HepG2 (cell line): ENCODE measurements at regions not wholly inside any gene's neighbourhood (a gene's known extent, or its start where the extent isn't known, plus 50 kb on each side); places are given as distances from the start of the nearest gene placed in this dataset.
A peak's percentile ranks its signal among the peaks of the same experiment; 100 is the strongest.

ENCODE experiments used
- ATAC-seq: fragments of 200-7000 bp; cut with Tn5 transposase; 3 replicates; pipeline ENCODE4 v1.9.1; 2020; ENCODE audit warnings: mild to moderate bottlenecking, moderate library complexity
- BruUV-seq: library from RNA; stranded (reverse); fragments of 400-500 nt; replicated peaks from 2 replicates; lab custom pipeline; 2021; lab: Mats Ljungman, UMichigan
- CTCF ChIA-PET: fragments of 300-600 bp; formaldehyde crosslinking; extraction: SDS; loops from one replicate; lab custom pipeline; 2021; ENCODE audit warnings: low total read pairs, inconsistent platforms, low intra/inter-chr PET ratio; lab: Yijun Ruan, JAX
- POLR2A ChIA-PET: fragments of 350-600 bp; sonication (Branson Sonifier 250); formaldehyde crosslinking; loops from one replicate; lab custom pipeline; 2020; ENCODE audit warnings: antibody characterized with exemption, inconsistent platforms; lab: Yijun Ruan, JAX
- DNase-seq: peaks from one replicate; pipeline ENCODE4 v3.0.0-alpha.2; 2015; ENCODE audit warnings: low spot score
- FAIRE-seq: peaks from 3 replicates; lab custom pipeline; 2011; peaks lifted over from hg19 to GRCh38; lab: Jason Lieb, UNC
- H2AFZ ChIP-seq: one replicate; pipeline ENCODE4 v1.6.1; 2011; ENCODE audit warnings: low read length, inconsistent platforms
- H3K27ac ChIP-seq: fragments of 300-600 bp; 3 replicates; pipeline ENCODE4 v1.8.0; 2011; ENCODE audit warnings: mixed run types, mild to moderate bottlenecking, mixed read lengths, low read length, inconsistent platforms; ENCODE audit not compliant: insufficient read depth; ENCODE audit errors: extremely low read length
- H3K27me3 ChIP-seq, 2 experiments: fragments of 200-600 bp in 1 of 2; 2 replicates in 1 of 2; 3 replicates in 1 of 2; pipeline versions ENCODE4 v1.6.0 to v1.8.0; 2011; ENCODE audit warnings: low read length in 2 of 2, mild to moderate bottlenecking in 2 of 2, moderate library complexity in 2 of 2, inconsistent platforms in 1 of 2; ENCODE audit not compliant: insufficient read depth in 2 of 2, control insufficient read depth in 1 of 2
- H3K36me3 ChIP-seq, 2 experiments: fragments of 200-600 bp in 1 of 2; replicated peaks in 1 of 2; 2 replicates in 1 of 2; 3 replicates in 1 of 2; pipeline versions ENCODE4 v1.5.1 to v1.8.0; 2011; ENCODE audit warnings: low read length in 2 of 2, inconsistent platforms in 1 of 2; ENCODE audit not compliant: insufficient read depth in 2 of 2, control insufficient read depth in 1 of 2
- H3K4me1 ChIP-seq: 2 replicates; pipeline ENCODE4 v1.5.1; 2012; ENCODE audit warnings: low read length, inconsistent platforms; ENCODE audit not compliant: insufficient read depth
- H3K4me2 ChIP-seq: 2 replicates; pipeline ENCODE4 v1.6.0; 2011; ENCODE audit warnings: low read depth, low read length, inconsistent platforms
- H3K4me3 ChIP-seq, 3 experiments: fragments of 200-600 bp in 1 of 3; sonication (generic), shearing (Covaris generic) in 1 of 3; replicated peaks in 1 of 3; 2 replicates each; pipeline ENCODE4 v1.5.1; 2011 to 2016; ENCODE audit warnings: low read length in 3 of 3, inconsistent platforms in 2 of 3, low read depth in 2 of 3, mild to moderate bottlenecking in 2 of 3, control low read depth in 1 of 3, mixed read lengths in 1 of 3; ENCODE audit not compliant: insufficient read depth in 1 of 3
- H3K79me2 ChIP-seq: one replicate; pipeline ENCODE4 v1.6.1; 2011; ENCODE audit warnings: low read length, inconsistent platforms; ENCODE audit not compliant: insufficient read depth
- H3K9ac ChIP-seq: 2 replicates; pipeline ENCODE4 v1.6.0; 2011; ENCODE audit warnings: mild to moderate bottlenecking, low read depth, low read length, inconsistent platforms; ENCODE audit not compliant: insufficient read depth
- H3K9me3 ChIP-seq: 2 replicates; pipeline ENCODE4 v1.5.1; 2012; ENCODE audit warnings: mild to moderate bottlenecking, low read length
- H4K20me1 ChIP-seq: 2 replicates; pipeline ENCODE4 v1.6.0; 2011; ENCODE audit warnings: inconsistent platforms, mild to moderate bottlenecking, low read length, moderate library complexity; ENCODE audit not compliant: insufficient read depth
- HMGA1 ChIP-seq: sonication (generic); formaldehyde crosslinking; conservative IDR thresholded peaks from 2 replicates; pipeline ENCODE4 v1.4.0; 2020; ENCODE audit warnings: missing genetic modification reagents
- MAFF ChIP-seq: IDR thresholded peaks from 2 replicates; pipeline ENCODE4 v1.6.1; 2011; ENCODE audit warnings: low read depth, low read length, improper control_type of control experiment
- MAFK ChIP-seq, 2 experiments: IDR thresholded peaks in 1 of 2; conservative IDR thresholded peaks in 1 of 2; 2 replicates each; pipeline ENCODE4 v1.6.1; 2011; ENCODE audit warnings: improper control_type of control experiment in 2 of 2, low read length in 2 of 2
- REXO4 ChIP-seq: sonication (generic); formaldehyde crosslinking; IDR thresholded peaks from 2 replicates; pipeline ENCODE4 v1.8.0; 2022; ENCODE audit warnings: missing genetic modification reagents, mild to moderate bottlenecking, borderline replicate concordance
- TOPORS ChIP-seq: sonication (generic); formaldehyde crosslinking; IDR thresholded peaks from 2 replicates; pipeline ENCODE4 v1.8.0; 2023; ENCODE audit warnings: mild to moderate bottlenecking, missing genetic modification reagents
- ZBTB42 ChIP-seq: sonication (generic); formaldehyde crosslinking; IDR thresholded peaks from 2 replicates; pipeline ENCODE4 v1.5.0; 2020; ENCODE audit warnings: mild to moderate bottlenecking, missing genetic modification reagents
- ZNF17 ChIP-seq: sonication (generic); formaldehyde crosslinking; IDR thresholded peaks from 2 replicates; pipeline ENCODE4 v1.5.0; 2020; ENCODE audit warnings: mild to moderate bottlenecking, missing genetic modification reagents
- ZNF256 ChIP-seq: sonication (generic); formaldehyde crosslinking; conservative IDR thresholded peaks from 2 replicates; pipeline ENCODE4 v1.4.0; 2020; ENCODE audit warnings: missing genetic modification reagents
- ZNF260 ChIP-seq: sonication (generic); formaldehyde crosslinking; IDR thresholded peaks from 2 replicates; pipeline ENCODE4 v1.4.0; 2020; ENCODE audit warnings: missing genetic modification reagents, low read depth, mild to moderate bottlenecking, borderline replicate concordance
- WGBS: methylation state at CpG from one replicate; pipeline ENCODE4 v1.1.6; 2017; ENCODE audit warnings: low lambda C conversion rate; 5-methylcytosine and 5-hydroxymethylcytosine counted together
- in situ Hi-C: cut with HindIII; loops from 2 replicates; pipeline ENCODE4 v1.10.0; 2017; ENCODE audit warnings: low pct_unique_long_range_greater_than_20kb; ENCODE audit not compliant: extremely low pct_ligation_motif_present
- intact Hi-C: fragments of 100-400 bp; cut with micrococcal nuclease; formaldehyde crosslinking; loops from one replicate; pipeline ENCODE4 v1.10.0; 2022; ENCODE audit not compliant: unreplicated experiment
- TF ChIP-seq, protein P1 (sequence below): sonication (generic); formaldehyde crosslinking; IDR thresholded peaks from 2 replicates; pipeline ENCODE4 v1.4.0; 2020; ENCODE audit warnings: mild to moderate bottlenecking, missing genetic modification reagents
- TF ChIP-seq, protein P2 (sequence below): sonication (generic); formaldehyde crosslinking; IDR thresholded peaks from 2 replicates; pipeline ENCODE4 v1.5.0; 2020; ENCODE audit warnings: mild to moderate bottlenecking, missing genetic modification reagents
- TF ChIP-seq, protein P3 (sequence below): sonication (generic); formaldehyde crosslinking; conservative IDR thresholded peaks from 2 replicates; pipeline ENCODE4 v1.8.1; 2023; ENCODE audit warnings: missing genetic modification reagents
- TF ChIP-seq, protein P4 (sequence below): IDR thresholded peaks from 2 replicates; pipeline ENCODE4 v1.6.1; 2016

DNA sequence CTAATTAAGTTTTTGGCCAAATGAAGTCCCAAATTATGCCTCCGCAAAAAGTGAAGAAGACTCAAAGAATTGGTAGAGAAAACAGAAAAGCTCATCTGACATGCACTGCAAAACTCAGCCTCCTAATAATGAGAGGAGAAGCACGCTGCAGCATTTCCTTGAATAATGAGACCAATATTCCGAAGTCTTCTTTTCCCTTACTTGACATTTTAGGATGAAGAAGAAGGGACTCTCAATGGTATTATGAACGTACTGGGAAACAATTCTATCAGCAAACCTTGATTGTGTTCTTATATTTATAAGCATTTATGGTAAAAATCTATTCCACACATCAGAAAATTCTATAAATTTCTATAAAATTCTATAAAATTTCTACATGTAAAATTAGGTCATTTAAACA, 733.9 kb upstream of the ACVR2A start:
- no peaks in the 10 kb centered on the region for H3K79me2 ChIP-seq
- no peak overlapping the region for H3K9ac ChIP-seq
- no TSS peak for BruUV-seq
- 12% methylated on average over 4 of the region's 4 CpGs for WGBS
- DNase-seq = no peak
- H3K36me3 ChIP-seq = no peaks in the 10 kb centered on the region
- H3K27me3 ChIP-seq = no peaks in the 10 kb centered on the region
- CTCF ChIA-PET = no interaction called here
- intact Hi-C loops (no loop called here), in situ Hi-C loops (no loop called here)
- no peak overlapping the region for H3K27ac ChIP-seq
- 0 out of 2 replicates have a peak, but pooled peaks cover 14% of the 10 kb centered on the region for H3K9me3 ChIP-seq
- no peak for ATAC-seq
- H3K4me3 ChIP-seq = no peak overlapping the region
- POLR2A ChIA-PET = no interaction called here
- no peak overlapping the region for H2AFZ ChIP-seq
- H3K4me1 ChIP-seq = no peaks in the 10 kb centered on the region
- no peak overlapping the region for H3K4me2 ChIP-seq
- H4K20me1 ChIP-seq = no peaks in the 10 kb centered on the region
- no peak for FAIRE-seq
- TF ChIP-seq, protein P1, sequence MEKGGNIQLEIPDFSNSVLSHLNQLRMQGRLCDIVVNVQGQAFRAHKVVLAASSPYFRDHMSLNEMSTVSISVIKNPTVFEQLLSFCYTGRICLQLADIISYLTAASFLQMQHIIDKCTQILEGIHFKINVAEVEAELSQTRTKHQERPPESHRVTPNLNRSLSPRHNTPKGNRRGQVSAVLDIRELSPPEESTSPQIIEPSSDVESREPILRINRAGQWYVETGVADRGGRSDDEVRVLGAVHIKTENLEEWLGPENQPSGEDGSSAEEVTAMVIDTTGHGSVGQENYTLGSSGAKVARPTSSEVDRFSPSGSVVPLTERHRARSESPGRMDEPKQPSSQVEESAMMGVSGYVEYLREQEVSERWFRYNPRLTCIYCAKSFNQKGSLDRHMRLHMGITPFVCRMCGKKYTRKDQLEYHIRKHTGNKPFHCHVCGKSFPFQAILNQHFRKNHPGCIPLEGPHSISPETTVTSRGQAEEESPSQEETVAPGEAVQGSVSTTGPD (CRISPR knock-in tag) = no peak
- TF ChIP-seq HMGA1 (CRISPR knock-in tag) (no peak), ZNF260 (CRISPR knock-in tag) (no peak), ZBTB42 (CRISPR knock-in tag) (no peak), MAFK (conservative IDR thresholded peaks at IDR 0.05 in 1 of 2, IDR thresholded peaks at IDR 0.05 in 1 of 2; ENCODE audit: low read length in 2 of 2) (peak; percentile 58 to 63), REXO4 (CRISPR knock-in tag) (no peak), ZNF17 (CRISPR knock-in tag) (no peak), TOPORS (no peak), ZNF256 (CRISPR knock-in tag) (no peak), MAFF (peak; percentile 59)
- TF ChIP-seq, protein P2, sequence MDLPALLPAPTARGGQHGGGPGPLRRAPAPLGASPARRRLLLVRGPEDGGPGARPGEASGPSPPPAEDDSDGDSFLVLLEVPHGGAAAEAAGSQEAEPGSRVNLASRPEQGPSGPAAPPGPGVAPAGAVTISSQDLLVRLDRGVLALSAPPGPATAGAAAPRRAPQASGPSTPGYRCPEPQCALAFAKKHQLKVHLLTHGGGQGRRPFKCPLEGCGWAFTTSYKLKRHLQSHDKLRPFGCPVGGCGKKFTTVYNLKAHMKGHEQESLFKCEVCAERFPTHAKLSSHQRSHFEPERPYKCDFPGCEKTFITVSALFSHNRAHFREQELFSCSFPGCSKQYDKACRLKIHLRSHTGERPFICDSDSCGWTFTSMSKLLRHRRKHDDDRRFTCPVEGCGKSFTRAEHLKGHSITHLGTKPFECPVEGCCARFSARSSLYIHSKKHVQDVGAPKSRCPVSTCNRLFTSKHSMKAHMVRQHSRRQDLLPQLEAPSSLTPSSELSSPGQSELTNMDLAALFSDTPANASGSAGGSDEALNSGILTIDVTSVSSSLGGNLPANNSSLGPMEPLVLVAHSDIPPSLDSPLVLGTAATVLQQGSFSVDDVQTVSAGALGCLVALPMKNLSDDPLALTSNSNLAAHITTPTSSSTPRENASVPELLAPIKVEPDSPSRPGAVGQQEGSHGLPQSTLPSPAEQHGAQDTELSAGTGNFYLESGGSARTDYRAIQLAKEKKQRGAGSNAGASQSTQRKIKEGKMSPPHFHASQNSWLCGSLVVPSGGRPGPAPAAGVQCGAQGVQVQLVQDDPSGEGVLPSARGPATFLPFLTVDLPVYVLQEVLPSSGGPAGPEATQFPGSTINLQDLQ = no peak
- TF ChIP-seq, protein P3, sequence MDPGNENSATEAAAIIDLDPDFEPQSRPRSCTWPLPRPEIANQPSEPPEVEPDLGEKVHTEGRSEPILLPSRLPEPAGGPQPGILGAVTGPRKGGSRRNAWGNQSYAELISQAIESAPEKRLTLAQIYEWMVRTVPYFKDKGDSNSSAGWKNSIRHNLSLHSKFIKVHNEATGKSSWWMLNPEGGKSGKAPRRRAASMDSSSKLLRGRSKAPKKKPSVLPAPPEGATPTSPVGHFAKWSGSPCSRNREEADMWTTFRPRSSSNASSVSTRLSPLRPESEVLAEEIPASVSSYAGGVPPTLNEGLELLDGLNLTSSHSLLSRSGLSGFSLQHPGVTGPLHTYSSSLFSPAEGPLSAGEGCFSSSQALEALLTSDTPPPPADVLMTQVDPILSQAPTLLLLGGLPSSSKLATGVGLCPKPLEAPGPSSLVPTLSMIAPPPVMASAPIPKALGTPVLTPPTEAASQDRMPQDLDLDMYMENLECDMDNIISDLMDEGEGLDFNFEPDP (CRISPR knock-in tag) = no peak
- TF ChIP-seq, protein P4, sequence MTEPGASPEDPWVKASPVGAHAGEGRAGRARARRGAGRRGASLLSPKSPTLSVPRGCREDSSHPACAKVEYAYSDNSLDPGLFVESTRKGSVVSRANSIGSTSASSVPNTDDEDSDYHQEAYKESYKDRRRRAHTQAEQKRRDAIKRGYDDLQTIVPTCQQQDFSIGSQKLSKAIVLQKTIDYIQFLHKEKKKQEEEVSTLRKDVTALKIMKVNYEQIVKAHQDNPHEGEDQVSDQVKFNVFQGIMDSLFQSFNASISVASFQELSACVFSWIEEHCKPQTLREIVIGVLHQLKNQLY (CRISPR knock-in tag) = no peak
